ENCODE measurements at regions not wholly inside any gene's neighbourhood (a gene's known extent, or its start where the extent isn't known, plus 50 kb on each side); places are given as distances from the start of the nearest gene placed in this dataset.

- DNase-seq (ENCODE audit: low spot score): no peak
- H3K27ac Mint-ChIP-seq (ENCODE audit: unreplicated experiment): no peak overlapping the region
- TF ChIP-seq CTCF (IDR thresholded peaks at IDR 0.05): no peak
- H3K9me3 Mint-ChIP-seq (ENCODE audit: low read depth): no peaks in the 10 kb centered on the region
- H3K4me1 Mint-ChIP-seq (ENCODE audit: low read depth): peaks cover 35% of the 10 kb centered on the region
- no peak overlapping the region for H3K4me3 Mint-ChIP-seq (ENCODE audit: unreplicated experiment)
- H3K27me3 Mint-ChIP-seq (ENCODE audit: low read depth): no peaks in the 10 kb centered on the region
- no peaks in the 10 kb centered on the region for H3K36me3 Mint-ChIP-seq (ENCODE audit: low read depth)
These were observed 152.9 kb downstream of the C9orf50 start for GRCh38 chr9:129467739-129468666.

- Mint-ChIP-seq H3K4me3 (ENCODE audit: unreplicated experiment) (no peak overlapping the region), H3K9me3 (ENCODE audit: low read depth) (no peaks in the 10 kb centered on the region), H3K27ac (ENCODE audit: unreplicated experiment) (no peak overlapping the region), H3K4me1 (ENCODE audit: low read depth) (peaks cover 33% of the 10 kb centered on the region), H3K27me3 (ENCODE audit: low read depth) (no peaks in the 10 kb centered on the region), H3K36me3 (ENCODE audit: low read depth) (no peaks in the 10 kb centered on the region)
- DNase-seq (ENCODE audit: low spot score): no peak
- TF ChIP-seq CTCF (IDR thresholded peaks at IDR 0.05): no peak
These were observed 153.8 kb downstream of the C9orf50 start for GRCh38 chr9:129467004-129467588.

GRCh38 chr9:129465834-129466535 is 154.9 kb downstream of the C9orf50 start:
- no peak for DNase-seq (ENCODE audit: low spot score)
- Mint-ChIP-seq H3K4me3 (ENCODE audit: unreplicated experiment) (no peak overlapping the region), H3K4me1 (ENCODE audit: low read depth) (peaks cover 39% of the 10 kb centered on the region)

GRCh38 chr9:129464972-129465833 is 155.7 kb downstream of the C9orf50 start:
- Mint-ChIP-seq H3K4me1 (ENCODE audit: low read depth) (peaks cover 43% of the 10 kb centered on the region), H3K27ac (ENCODE audit: unreplicated experiment) (no peak overlapping the region)
- no peak for DNase-seq (ENCODE audit: low spot score)

More at GRCh38 chr9:129465834-129466535, 154.9 kb downstream of the C9orf50 start:
- H3K27me3 Mint-ChIP-seq (ENCODE audit: low read depth): no peaks in the 10 kb centered on the region
- no peak overlapping the region for H3K27ac Mint-ChIP-seq (ENCODE audit: unreplicated experiment)
- no peaks in the 10 kb centered on the region for H3K36me3 Mint-ChIP-seq (ENCODE audit: low read depth)
- TF ChIP-seq CTCF (IDR thresholded peaks at IDR 0.05): no peak
- H3K9me3 Mint-ChIP-seq (ENCODE audit: low read depth): no peaks in the 10 kb centered on the region

More at GRCh38 chr9:129464972-129465833, 155.7 kb downstream of the C9orf50 start:
- no peak for TF ChIP-seq CTCF (IDR thresholded peaks at IDR 0.05)
- Mint-ChIP-seq H3K4me3 (ENCODE audit: unreplicated experiment) (no peak overlapping the region), H3K36me3 (ENCODE audit: low read depth) (no peaks in the 10 kb centered on the region), H3K9me3 (ENCODE audit: low read depth) (no peaks in the 10 kb centered on the region), H3K27me3 (ENCODE audit: low read depth) (no peaks in the 10 kb centered on the region)

Data from chondrocyte (in vitro differentiated cells).